ENCODE measurements at regions not wholly inside any gene's neighbourhood (a gene's known extent, or its start where the extent isn't known, plus 50 kb on each side); places are given as distances from the start of the nearest gene placed in this dataset.
A peak's percentile ranks its signal among the peaks of the same experiment; 100 is the strongest.

GRCh38 chr14:62001963-62002362 lies 239.7 kb downstream of the SNAPC1 start:
- peaks cover 3 to 7% (median 7%) of the 10 kb centered on the region in 3 donors for H3K9me3 ChIP-seq (ENCODE audit: control extremely low read depth in 1 of 3, control insufficient read depth in 2 of 3, insufficient read depth in 1 of 3, low read length in 2 of 3)
- ChIA-PET CTCF (no interaction called here), POLR2A (no interaction called here)
- H3K9ac ChIP-seq (ENCODE audit: low read length): no peak overlapping the region
- Mint-ChIP-seq H3K27ac (no peak overlapping the region), H3K4me3 (no peak overlapping the region), H3K4me1 (no peaks in the 10 kb centered on the region), H3K27me3 (no peaks in the 10 kb centered on the region), H3K9me3 (ENCODE audit: insufficient read depth) (peaks cover 2% of the 10 kb centered on the region)
- H3K4me3 ChIP-seq (ENCODE audit: control extremely low read depth in 1 of 5, extremely low read depth in 1 of 5, insufficient read depth in 1 of 5, low read depth in 2 of 5, low read length in 4 of 5): no peak overlapping the region
- no peaks in the 10 kb centered on the region for H3K27me3 ChIP-seq (replicated peaks in 1 of 4; ENCODE audit: control extremely low read depth in 1 of 4, control insufficient read depth in 3 of 4, insufficient read depth in 4 of 4, low read length in 3 of 4)
- no peak for ATAC-seq (ENCODE audit: low read depth)
- H4K20me1 ChIP-seq (ENCODE audit: control insufficient read depth, insufficient read depth, low read length, poor library complexity, severe bottlenecking): no peaks in the 10 kb centered on the region
- no peak overlapping the region for H3K27ac ChIP-seq (ENCODE audit: low read length in 2 of 2)
- H3K4me1 ChIP-seq (ENCODE audit: control insufficient read depth in 2 of 2, insufficient read depth in 2 of 2, low read length in 2 of 2): no peaks in the 10 kb centered on the region
- WGBS (ENCODE audit: insufficient coverage): 100% methylated on average over 1 of the region's 2 CpGs
- no peaks in the 10 kb centered on the region for H3K79me2 ChIP-seq (ENCODE audit: control insufficient read depth, insufficient read depth, low read length)
- TF ChIP-seq EZH2 (IDR thresholded peaks at IDR 0.05; ENCODE audit: borderline replicate concordance, insufficient read depth, low read depth, low read length, poor library complexity, severe bottlenecking): no peak
- TF ChIP-seq, protein P1, sequence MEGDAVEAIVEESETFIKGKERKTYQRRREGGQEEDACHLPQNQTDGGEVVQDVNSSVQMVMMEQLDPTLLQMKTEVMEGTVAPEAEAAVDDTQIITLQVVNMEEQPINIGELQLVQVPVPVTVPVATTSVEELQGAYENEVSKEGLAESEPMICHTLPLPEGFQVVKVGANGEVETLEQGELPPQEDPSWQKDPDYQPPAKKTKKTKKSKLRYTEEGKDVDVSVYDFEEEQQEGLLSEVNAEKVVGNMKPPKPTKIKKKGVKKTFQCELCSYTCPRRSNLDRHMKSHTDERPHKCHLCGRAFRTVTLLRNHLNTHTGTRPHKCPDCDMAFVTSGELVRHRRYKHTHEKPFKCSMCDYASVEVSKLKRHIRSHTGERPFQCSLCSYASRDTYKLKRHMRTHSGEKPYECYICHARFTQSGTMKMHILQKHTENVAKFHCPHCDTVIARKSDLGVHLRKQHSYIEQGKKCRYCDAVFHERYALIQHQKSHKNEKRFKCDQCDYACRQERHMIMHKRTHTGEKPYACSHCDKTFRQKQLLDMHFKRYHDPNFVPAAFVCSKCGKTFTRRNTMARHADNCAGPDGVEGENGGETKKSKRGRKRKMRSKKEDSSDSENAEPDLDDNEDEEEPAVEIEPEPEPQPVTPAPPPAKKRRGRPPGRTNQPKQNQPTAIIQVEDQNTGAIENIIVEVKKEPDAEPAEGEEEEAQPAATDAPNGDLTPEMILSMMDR (IDR thresholded peaks at IDR 0.05): no peak
- no peaks in the 10 kb centered on the region for H3K36me3 ChIP-seq (replicated peaks in 1 of 2; ENCODE audit: control extremely low read depth in 1 of 2, control insufficient read depth in 1 of 2, extremely low read depth in 1 of 2, insufficient read depth in 2 of 2, low read length in 1 of 2)
- no peak for DNase-seq
- no peak overlapping the region for H2AFZ ChIP-seq (ENCODE audit: insufficient read depth, low read depth, low read length, poor library complexity, severe bottlenecking)
- intact Hi-C loops (cut with micrococcal nuclease): no loop called here
- H3K4me2 ChIP-seq (replicated peaks; ENCODE audit: low read depth, low read length, poor library complexity, severe bottlenecking): no peak overlapping the region

DNA sequence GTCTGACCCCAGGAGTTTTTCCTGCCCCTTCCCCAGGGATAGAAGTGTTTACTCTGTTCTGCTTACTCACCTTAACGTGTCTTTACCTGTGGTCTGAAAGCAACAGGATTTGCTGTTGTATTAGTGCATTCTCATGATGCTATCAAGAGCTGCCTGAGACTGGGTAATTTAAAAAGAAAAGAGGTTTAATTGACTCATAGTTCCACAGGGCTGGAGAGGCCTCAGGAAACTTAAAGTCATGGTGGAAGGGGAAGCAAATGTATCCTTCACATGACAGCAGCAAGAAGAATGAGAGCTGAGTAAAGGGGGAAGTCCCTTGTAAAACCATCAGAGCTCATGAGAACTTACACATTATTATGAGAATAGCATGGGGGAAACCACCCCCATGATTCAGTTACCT lies 240.4 kb downstream of the SNAPC1 start:
- WGBS (ENCODE audit: insufficient coverage): no CpG with 5 or more reads among the region's 1 CpG
- Histone ChIP-seq H3K36me3 (replicated peaks in 1 of 2; ENCODE audit: control extremely low read depth in 1 of 2, control insufficient read depth in 1 of 2, extremely low read depth in 1 of 2, insufficient read depth in 2 of 2, low read length in 1 of 2) (no peaks in the 10 kb centered on the region), H3K4me3 (ENCODE audit: control extremely low read depth in 1 of 5, extremely low read depth in 1 of 5, insufficient read depth in 1 of 5, low read depth in 2 of 5, low read length in 4 of 5) (no peak overlapping the region), H3K27me3 (replicated peaks in 1 of 4; ENCODE audit: control extremely low read depth in 1 of 4, control insufficient read depth in 3 of 4, insufficient read depth in 4 of 4, low read length in 3 of 4) (no peaks in the 10 kb centered on the region), H2AFZ (ENCODE audit: insufficient read depth, low read depth, low read length, poor library complexity, severe bottlenecking) (no peak overlapping the region), H4K20me1 (ENCODE audit: control insufficient read depth, insufficient read depth, low read length, poor library complexity, severe bottlenecking) (no peaks in the 10 kb centered on the region), H3K27ac (ENCODE audit: low read length in 2 of 2) (no peak overlapping the region), H3K9ac (ENCODE audit: low read length) (no peak overlapping the region), H3K79me2 (ENCODE audit: control insufficient read depth, insufficient read depth, low read length) (no peaks in the 10 kb centered on the region), H3K4me1 (ENCODE audit: control insufficient read depth in 2 of 2, insufficient read depth in 2 of 2, low read length in 2 of 2) (no peaks in the 10 kb centered on the region), H3K9me3 (ENCODE audit: control extremely low read depth in 1 of 3, control insufficient read depth in 2 of 3, insufficient read depth in 1 of 3, low read length in 2 of 3) (peaks cover 3 to 7% (median 7%) of the 10 kb centered on the region in 3 donors), H3K4me2 (replicated peaks; ENCODE audit: low read depth, low read length, poor library complexity, severe bottlenecking) (no peak overlapping the region)
- intact Hi-C loops (cut with micrococcal nuclease): no loop called here
- no peaks in the 10 kb centered on the region for H3K4me1 Mint-ChIP-seq
- no peak for TF ChIP-seq EZH2 (IDR thresholded peaks at IDR 0.05; ENCODE audit: borderline replicate concordance, insufficient read depth, low read depth, low read length, poor library complexity, severe bottlenecking)
- TF ChIP-seq, protein P1 (IDR thresholded peaks at IDR 0.05): no peak
- H3K27ac Mint-ChIP-seq: no peak overlapping the region
- no peak for ATAC-seq (ENCODE audit: low read depth)
- DNase-seq: peak; percentile 14
- H3K27me3 Mint-ChIP-seq: no peaks in the 10 kb centered on the region
- CTCF ChIA-PET: interaction anchor here (1.1 kb wide), 1 partner anchor 78 kb away, joined by 3 read pairs; no protein-coding TSS in a partner anchor
- H3K9me3 Mint-ChIP-seq (ENCODE audit: insufficient read depth): peaks cover 2% of the 10 kb centered on the region
- H3K4me3 Mint-ChIP-seq: no peak overlapping the region
- POLR2A ChIA-PET: no interaction called here
